ENCODE measurements at regions not wholly inside any gene's neighbourhood (a gene's known extent, or its start where the extent isn't known, plus 50 kb on each side); places are given as distances from the start of the nearest gene placed in this dataset.

DNA sequence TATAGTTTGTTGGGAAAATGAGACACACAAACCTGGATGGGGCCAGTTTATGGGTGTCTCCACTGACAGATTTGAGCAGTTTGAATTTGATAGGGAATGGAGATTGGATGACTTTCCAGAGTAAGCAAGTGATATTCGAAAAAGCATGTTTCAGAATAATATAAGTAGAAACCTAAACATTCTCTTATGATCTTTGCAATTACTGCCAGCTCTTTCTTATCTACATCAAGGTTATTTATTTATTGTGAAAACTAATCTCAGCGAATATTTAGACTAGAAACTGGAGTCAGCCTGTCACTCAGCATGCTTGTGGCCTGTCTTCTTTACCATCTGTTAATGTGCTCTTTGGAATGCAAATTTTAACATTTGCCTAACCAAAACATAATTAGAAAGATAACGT is 57.8 kb upstream of the SPPL2A start:
- TF ChIP-seq, protein P1, sequence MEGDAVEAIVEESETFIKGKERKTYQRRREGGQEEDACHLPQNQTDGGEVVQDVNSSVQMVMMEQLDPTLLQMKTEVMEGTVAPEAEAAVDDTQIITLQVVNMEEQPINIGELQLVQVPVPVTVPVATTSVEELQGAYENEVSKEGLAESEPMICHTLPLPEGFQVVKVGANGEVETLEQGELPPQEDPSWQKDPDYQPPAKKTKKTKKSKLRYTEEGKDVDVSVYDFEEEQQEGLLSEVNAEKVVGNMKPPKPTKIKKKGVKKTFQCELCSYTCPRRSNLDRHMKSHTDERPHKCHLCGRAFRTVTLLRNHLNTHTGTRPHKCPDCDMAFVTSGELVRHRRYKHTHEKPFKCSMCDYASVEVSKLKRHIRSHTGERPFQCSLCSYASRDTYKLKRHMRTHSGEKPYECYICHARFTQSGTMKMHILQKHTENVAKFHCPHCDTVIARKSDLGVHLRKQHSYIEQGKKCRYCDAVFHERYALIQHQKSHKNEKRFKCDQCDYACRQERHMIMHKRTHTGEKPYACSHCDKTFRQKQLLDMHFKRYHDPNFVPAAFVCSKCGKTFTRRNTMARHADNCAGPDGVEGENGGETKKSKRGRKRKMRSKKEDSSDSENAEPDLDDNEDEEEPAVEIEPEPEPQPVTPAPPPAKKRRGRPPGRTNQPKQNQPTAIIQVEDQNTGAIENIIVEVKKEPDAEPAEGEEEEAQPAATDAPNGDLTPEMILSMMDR (conservative IDR thresholded peaks at IDR 0.05), result no peak
- Mint-ChIP-seq H3K4me1 (ENCODE audit: unreplicated experiment) (no peaks in the 10 kb centered on the region), H3K27ac (no peak overlapping the region), H3K4me3 (no peak overlapping the region), H3K27me3 (no peaks in the 10 kb centered on the region), H3K36me3 (no peaks in the 10 kb centered on the region), H3K9me3 (no peaks in the 10 kb centered on the region)
- no peak for DNase-seq (ENCODE audit: extremely low spot score, unreplicated experiment)

DNA sequence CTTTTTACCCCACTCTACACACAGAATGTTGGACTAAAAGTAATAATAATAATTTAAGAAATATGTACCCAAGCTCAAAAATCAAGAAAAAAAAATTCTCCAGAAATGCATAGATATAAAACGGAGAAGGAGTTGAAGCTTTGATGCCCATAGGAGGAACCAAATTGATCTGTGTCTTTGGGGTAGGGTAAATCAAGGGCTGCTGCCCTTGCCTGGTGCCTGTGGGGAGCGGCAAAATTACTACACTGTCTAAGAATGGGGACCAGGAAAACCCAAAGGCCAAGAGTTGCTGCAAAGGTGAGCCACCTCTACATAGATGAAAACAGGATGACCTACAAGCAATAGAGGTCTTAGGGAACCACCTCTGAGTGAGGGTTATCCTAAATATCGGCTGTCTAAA is 56.0 kb upstream of the SPPL2A start:
- Mint-ChIP-seq H3K4me3 (no peak overlapping the region), H3K27me3 (no peaks in the 10 kb centered on the region), H3K36me3 (no peaks in the 10 kb centered on the region), H3K27ac (no peak overlapping the region), H3K4me1 (ENCODE audit: unreplicated experiment) (no peaks in the 10 kb centered on the region), H3K9me3 (no peaks in the 10 kb centered on the region)
- TF ChIP-seq, protein P1 (conservative IDR thresholded peaks at IDR 0.05), result no peak
- no peak for DNase-seq (ENCODE audit: extremely low spot score, unreplicated experiment)

DNA sequence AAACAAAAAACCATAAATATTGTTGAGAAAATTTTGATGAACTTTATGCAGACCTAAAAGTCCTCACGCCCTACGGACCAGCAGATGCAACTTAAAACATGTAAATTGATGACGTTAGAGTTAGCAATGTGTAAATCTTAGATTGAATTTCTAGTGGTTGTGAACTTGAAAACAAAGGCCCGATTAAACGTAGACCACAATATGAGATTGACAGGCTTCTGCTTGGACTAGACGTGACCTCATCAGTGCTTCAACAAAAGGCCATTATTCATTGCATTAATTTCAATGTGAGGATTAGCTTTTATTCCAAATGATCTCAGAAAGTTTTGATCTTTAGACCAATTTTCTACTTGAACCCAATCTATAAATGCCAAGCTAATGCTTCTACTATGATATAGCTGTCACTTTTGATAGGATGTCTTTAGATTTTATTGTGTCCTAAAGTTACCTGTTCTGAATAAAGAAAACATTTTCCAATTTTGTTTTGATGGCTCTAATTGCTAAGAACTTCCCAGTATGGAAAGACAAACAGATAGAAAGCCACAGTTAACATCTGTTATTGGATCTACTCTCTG is 55.4 kb upstream of the SPPL2A start:
- H3K27me3 Mint-ChIP-seq, result no peaks in the 10 kb centered on the region
- H3K9me3 Mint-ChIP-seq, result no peaks in the 10 kb centered on the region
- no peak overlapping the region for H3K4me3 Mint-ChIP-seq
- no peak overlapping the region for H3K27ac Mint-ChIP-seq
- no peaks in the 10 kb centered on the region for H3K4me1 Mint-ChIP-seq (ENCODE audit: unreplicated experiment)
- no peaks in the 10 kb centered on the region for H3K36me3 Mint-ChIP-seq
- TF ChIP-seq, protein P1 (conservative IDR thresholded peaks at IDR 0.05), result no peak
- DNase-seq (ENCODE audit: extremely low spot score, unreplicated experiment), result no peak

DNA sequence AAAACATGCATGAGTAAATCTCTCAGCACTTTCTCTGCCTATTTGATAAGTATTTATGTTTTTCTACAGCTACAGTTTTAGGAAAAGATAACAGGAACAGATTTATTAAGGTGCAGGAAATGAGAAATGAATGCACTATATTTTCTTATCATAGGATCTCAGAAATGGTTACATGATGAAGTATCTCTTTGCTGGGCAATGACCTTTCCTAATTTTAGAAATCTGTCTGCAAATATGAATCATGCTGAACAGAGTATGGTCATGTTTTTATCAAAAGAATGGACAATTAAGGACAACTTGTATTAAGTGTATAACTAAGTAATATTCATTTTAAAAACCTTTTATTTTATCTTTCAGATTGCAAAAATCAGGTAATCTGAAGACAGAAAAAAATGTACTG is 53.8 kb upstream of the SPPL2A start:
- TF ChIP-seq, protein P1 (conservative IDR thresholded peaks at IDR 0.05), result no peak
- Mint-ChIP-seq H3K36me3 (no peaks in the 10 kb centered on the region), H3K27ac (no peak overlapping the region), H3K27me3 (no peaks in the 10 kb centered on the region), H3K9me3 (no peaks in the 10 kb centered on the region), H3K4me1 (ENCODE audit: unreplicated experiment) (no peaks in the 10 kb centered on the region), H3K4me3 (no peak overlapping the region)
- DNase-seq (ENCODE audit: extremely low spot score, unreplicated experiment), result no peak

DNA sequence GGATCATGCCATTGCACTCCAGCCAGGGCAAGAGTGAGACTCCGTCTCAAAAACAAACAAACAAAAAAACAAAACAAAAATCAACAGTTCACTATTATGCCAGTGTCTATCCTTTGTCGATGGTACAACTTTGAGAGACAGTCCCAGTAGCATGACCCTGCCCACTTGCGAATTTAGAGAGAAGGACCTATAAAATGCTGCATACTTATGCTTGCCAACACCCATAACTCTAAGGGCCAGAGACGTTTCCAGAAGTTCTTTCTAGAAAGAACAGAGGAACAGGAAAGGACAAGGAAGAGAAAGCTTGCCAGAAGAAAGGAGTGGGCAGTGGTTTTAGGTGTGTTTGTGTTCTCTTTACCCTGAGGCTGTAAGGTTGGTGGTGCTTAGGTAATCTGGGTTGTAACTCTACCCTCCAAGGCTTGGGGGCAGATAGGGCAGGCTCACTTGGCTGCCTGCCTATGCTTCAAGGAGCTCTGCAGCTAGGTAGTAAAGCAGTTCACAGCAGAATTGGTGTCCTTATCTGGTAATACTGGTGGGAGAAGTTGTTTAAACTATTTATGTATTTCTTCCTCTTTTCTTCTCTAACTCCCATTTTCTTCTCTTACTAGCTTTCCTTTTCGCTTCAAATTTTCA is 50.6 kb upstream of the SPPL2A start:
- no peak for DNase-seq (ENCODE audit: extremely low spot score, unreplicated experiment)
- H3K4me3 Mint-ChIP-seq, result no peak overlapping the region
- H3K9me3 Mint-ChIP-seq, result no peaks in the 10 kb centered on the region
- H3K27ac Mint-ChIP-seq, result no peak overlapping the region
- H3K4me1 Mint-ChIP-seq (ENCODE audit: unreplicated experiment), result no peaks in the 10 kb centered on the region
- no peaks in the 10 kb centered on the region for H3K36me3 Mint-ChIP-seq
- no peaks in the 10 kb centered on the region for H3K27me3 Mint-ChIP-seq
- TF ChIP-seq, protein P1 (conservative IDR thresholded peaks at IDR 0.05), result no peak
